Islet precursor cell (in vitro differentiated cells): ENCODE measurements at regions not wholly inside any gene's neighbourhood (a gene's known extent, or its start where the extent isn't known, plus 50 kb on each side); places are given as distances from the start of the nearest gene placed in this dataset.

Experiments used
- DNase-seq: peaks from one replicate; pipeline ENCODE4 v3.0.0-alpha.2; 2018

DNA sequence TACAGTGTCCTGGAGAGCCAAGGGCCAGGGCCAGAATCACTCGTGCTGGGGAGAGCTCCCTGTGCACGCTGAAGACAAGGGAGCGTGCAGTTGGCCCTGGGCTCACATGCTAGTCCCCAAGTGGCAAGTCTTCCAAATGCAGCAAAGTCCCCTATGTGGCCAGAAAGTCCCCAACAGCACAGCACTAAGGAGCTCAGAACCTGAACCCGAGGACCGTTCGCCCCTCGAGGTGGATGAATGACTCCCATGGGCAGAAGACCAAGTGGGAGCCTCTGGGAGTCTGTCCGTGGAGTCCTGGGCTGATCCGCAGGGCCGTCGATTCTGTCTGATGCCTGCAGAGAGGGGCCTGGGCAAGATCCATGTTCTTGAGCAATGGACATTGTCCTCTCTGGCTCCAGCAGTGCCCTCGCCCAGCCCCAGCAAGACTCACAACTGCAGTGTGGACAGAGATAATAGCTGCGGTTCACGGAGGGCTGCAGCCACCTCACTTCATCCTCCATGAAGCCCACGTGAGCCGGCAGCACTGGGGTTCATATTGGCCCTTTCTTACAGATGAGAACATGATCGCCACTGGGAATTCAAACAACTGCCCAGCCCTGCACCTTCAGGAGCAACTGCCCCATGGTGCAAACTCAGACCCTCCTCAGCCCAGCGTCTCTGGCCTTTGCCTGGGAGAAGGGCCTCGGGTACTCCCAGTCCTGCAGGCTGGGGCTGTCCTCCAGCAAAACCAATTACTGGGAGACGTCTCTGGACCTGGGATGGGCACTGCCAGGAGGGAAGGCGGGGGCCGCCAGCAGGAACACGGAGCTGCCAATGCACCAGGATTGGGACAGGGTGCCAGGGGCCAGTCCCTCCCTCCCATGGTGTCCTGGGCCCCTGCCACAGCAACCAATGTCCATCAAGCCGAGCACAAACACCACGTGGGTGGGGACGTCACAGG, 243.7 kb downstream of the NPHP4 start:
- no peak for DNase-seq

DNA sequence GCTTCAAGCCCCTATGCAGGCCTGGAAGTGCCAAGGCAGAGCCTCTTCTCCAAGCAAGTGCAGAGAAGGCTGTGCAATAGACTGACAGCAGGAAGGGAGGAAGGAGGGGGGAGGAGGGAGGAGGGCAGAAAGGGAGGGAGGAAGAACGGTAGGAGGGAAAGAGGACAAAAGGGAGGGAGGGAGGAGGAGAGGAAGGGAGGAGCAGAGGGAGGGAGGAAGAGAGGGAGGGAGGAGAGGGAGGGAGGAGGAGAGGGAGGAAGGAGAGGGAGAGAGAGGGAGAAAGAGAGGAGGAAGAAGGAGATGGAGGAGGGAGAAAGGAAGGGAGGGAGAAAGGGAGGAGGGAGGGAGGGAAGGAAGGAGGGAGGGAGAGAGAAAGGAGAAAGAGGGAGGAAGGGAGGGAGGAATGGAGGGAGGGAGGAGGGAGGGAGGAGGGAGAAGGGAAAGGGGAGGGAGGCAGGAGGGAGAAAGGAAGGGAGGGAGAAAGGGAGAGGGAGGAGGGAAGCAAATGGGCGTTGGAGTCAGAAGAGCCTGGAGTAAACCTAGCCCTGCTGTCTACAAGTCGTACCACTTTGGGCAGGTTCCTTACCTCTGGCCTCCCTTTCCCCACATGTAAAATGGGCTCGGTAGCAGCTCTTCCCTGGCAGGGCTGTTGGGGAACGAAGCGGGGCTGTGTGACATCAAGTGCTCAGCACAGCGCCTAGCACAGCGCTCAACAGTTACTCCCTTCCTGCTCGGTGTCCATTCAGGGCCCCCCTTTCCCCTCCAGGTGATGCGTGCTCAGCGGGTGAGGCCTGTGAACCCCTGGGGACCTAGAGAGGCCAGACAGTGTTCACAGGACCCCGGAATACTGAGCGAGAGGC, 244.6 kb downstream of the NPHP4 start:
- DNase-seq, result no peak

DNA sequence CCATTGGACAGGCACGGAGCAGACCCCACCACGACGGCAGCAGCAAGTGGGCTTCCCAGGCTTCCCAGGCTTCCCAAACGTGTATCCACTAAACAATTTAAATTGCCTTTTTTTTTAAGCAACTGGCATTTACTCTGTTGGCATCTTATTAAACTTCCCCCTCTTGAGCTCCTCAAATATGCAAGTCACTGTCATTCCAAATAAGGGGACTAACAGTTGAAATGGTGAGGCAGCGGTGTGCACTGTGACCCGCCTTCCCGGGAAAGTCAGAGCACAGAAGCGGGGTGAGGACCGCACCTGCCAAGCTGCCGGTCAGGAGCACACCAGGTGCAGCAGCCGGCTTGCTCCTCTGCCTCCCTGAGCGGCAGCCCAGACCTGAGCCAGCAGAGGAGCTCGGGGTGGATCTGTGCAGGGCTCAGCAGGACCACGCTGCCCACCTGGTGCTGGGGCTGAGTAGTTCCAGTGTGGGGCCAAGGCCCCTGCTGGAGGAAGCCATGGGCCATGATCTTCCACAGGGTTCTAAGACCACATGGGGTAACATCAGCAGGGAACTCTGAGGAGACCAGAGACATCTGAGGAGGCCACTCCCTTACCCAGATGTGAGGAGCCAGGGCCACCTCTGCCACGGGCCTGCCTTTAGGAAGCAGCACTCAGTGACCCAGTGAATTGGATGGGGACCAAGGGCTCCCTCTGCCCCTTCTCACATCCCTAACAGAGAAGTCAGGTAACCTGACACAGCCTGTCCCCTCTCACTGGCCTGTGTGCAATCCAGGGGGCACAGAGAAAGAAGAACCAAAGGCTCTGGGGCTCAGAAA, 245.4 kb downstream of the NPHP4 start:
- DNase-seq, result no peak

DNA sequence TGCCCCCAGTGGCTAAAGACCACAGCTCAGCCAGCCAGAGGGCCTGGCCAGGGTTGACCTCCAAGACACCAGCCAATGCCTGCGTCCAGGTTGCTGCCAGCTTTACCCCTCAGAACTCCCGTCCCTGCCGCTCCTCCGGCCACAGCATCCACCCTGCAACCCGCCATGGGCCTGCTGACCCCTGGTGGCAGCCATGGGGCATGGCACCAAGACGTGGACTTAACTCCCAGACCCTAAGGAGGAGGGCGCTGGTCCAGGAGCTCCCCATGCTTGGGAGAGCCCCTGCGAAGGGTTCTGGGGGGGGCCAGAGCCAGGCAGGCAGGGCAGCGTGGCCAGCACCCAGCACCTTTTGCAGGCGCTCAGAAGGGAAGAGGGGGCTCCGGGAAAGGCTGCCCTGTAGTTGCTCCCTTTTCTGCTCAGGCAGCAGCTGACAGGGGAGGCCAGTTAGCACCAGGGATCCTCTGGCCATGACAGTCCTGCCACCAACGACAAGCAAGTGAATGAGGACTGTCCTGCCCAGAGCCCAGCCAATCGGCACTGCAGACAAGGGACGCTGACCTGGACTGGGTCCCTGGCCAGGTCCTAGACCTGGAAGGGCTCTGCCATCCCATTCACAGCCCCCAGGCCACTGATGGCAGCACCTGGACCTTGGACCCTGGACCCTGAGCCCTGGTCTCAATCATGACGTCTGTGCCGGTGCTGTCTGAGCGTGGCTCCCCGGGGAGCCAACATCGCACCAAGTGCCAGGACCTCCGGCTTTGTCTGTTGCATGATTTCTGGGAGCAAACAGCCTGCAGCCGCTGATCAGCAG, 246.2 kb downstream of the NPHP4 start:
- DNase-seq, result peak; percentile 92

DNA sequence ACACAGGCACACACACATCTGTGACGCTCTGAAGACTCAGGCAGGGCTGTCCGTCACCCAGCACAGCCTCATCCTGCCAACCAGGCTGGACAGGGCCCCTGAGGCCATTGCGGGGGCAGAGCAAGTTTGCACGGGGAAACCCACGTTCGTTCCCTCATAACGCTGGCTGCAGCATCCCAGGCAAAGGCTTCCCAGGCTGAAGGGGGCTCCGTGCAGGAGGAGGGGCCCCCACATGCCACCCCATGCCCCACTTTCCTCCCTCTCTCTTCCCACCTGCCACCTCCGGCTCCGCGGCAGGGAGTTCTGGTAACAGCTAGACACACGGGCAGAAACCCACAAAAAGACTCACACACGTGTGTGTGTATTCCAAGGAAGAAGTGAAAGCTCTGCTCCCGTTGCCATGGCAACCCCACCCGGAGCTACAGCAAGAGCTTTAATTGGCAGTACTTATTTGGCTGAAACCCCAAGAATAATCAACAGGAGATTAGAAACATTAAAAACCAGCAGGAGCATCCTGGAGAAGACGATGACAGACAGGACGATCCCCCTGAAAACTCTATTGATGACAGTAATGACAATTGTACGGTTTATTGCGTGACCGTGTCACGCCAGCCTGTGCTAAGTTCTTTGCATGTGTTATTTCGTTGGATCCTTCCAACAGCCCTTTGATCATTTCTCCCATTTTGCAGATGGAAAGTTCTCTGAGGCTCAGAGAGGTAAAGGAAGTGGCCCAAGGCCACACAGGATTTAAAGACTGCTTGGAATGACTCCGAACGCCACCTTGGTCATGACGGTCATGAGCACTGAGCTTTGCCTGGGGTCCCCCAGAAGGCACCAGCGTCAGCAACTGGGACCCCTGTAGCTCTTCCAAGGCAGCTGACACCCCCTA, 247.1 kb downstream of the NPHP4 start:
- DNase-seq, result no peak

DNA sequence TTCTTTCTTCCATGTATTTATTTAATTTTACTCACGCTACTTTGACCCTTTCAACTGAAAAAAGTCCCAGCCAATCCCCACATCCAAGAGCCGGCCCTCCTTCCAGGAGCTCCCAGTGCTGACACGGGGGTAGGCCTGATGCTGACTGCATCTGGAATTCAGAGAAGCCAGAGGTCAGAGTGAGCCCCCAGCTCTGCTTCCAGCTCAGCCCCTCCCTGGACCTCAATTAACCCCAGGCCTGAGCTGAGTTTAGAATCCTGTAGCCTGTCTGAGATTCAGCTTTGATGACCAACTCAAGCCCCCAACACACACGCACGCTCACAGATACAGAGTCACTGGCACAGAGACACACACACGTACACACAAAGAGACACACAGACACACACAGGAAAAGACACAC, 247.9 kb downstream of the NPHP4 start:
- DNase-seq, result no peak

DNA sequence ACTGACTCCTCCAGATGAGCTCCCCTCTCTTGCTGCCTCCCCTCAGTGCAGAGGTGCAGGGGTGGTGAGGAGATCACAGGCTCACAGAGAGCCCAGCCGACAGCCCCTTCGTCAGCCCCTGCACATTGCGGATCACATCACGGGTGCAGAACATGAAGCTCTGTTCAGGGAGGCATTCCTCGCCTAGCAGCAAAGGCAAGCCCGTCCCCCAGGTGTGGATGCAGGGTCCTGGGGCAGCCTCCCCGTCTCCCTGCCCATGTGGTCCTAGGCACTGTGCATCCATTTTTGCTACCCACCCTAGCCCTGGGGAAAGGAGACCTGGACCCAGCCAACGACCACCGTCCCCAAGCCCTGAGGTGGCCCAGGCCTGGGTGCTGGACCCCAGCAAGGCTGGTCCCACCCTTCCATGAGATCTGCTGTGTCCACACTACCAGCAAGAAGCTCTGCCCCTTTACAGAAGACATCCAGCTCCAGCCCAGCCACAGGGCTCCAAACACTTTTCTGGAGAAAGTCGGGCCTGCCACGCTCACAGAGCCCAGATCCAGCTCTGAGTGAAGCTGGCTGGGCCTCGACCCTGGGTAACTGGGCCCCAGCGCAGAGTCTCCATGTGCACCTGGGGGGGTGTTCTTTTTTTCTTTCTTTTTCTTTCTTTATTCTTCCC, 248.7 kb downstream of the NPHP4 start:
- DNase-seq, result no peak

DNA sequence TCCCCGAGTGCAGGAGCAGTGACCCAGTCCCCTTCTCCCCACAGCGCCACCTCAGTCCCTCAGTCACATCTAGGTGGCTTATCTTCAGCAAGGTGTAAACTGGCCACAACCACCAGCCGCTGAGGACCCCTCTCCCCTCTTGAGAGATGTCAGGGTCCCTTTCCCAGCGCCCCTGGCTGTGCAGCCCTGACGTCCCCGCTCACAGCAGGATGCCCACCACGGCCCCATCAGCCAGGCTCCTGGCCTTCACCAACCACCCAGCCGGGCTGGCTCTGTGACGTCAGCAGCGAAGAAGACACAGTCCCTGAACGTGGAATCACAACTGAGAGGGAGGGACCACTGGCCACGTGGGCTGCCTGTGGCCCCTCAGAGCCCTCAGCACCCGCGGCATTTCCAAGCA, 249.4 kb downstream of the NPHP4 start:
- no peak for DNase-seq

DNA sequence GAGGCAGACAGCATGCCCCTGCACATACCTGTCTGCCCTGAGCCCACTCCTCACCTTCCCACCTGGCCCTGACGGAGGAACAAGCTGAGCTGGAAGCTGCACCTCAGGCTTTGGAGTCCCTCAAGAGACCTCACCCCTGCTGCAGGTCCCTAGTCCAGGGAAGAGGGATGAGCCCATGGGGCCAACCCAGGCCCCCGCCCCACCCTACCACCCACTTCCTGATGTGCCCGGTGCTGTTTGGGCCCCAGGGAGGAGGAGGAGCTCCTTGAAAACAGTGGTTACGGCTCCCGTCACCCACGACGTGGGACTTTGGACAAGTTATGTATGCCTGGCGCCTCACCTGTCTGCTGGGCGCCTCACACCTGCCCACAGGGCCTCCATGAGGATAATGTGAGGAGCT, 250.2 kb downstream of the NPHP4 start:
- DNase-seq, result no peak

DNA sequence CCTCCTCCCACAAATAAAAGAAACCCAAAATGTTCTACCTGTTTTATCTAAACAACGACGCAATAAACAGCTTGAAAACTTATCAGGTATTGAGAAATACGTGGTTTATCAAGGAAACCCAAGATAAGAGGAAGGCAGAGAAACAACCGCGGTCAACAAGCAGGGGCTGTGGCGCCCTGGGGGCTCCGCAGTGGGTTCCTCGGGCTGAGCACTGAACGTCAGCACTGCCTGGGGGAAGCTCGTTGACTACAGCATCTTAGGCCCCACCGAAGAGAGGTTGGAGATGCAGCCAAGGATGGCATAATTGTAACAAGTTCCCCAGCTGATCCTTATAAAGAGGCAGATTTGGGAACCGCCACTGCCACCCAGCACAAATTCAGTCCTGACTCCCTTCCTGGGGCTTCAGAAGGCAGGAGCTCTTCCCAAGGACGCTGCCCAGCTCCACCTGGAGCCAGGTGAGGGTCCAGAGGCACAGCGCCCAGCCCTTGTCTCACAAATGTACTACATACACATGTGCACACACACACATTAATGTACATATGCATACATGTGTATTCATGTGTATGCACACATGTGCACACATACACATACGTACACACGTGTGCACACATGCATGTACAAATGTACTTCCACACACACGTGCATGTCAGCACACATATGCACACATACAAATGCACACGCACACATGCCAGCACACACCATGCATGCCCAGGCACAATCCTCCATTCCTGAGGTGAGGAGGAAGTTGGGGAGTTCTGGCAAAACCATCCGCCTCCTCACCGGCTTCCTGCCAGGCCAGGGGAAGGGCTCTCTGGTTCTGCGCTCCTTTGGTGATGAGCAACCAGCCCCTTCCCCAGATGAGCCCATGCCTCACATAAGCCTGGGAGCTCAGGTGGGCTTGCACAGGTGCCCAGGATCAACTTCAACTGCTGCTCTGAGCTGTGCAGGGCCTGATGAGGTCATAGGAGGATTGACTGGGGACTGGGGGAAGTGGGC, 251.1 kb downstream of the NPHP4 start:
- DNase-seq, result no peak

DNA sequence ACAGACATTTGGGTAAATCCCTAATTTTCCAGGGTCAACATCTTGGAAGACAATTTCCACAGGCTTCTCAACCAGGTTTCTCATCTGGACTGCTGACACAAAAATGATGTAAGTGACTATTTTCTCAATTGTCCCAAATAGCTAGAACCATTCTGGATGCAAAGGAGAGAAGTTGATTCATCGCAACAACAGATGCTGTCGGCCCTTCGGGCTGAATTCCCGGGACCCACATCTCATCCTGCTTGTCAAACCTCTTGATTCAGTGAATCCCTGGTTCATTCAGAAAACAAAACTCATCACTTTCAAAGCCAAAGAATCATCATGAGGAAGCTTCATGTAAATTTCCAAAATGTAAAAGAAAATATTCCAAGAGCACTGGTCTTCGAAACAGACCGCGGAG, 251.8 kb downstream of the NPHP4 start:
- DNase-seq, result no peak

DNA sequence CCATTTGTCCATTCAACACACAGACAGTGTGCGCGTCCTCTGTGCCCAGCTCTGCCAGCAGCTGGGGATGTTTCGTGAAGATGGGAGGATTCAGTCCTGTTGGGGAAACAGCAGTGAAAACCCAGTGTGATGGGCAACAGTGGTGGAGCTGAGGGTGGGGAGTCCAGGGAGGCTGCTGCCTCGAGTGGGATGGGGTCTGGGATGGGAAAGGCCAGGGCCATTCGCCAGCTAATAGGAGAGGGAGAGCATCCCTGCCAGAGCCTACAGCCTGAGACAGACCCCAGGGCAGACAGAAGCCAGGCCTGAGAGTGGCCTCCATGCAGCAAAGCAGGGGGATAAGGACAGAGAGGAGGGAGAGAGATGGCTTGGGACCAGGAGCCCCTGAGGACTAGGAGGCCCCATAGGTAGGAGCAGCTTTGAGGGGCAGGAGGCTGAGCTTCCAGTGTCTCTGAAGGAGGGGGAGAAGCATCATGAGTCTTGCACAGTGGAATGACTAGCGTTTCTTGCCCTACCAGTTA, 252.6 kb downstream of the NPHP4 start:
- DNase-seq, result no peak

DNA sequence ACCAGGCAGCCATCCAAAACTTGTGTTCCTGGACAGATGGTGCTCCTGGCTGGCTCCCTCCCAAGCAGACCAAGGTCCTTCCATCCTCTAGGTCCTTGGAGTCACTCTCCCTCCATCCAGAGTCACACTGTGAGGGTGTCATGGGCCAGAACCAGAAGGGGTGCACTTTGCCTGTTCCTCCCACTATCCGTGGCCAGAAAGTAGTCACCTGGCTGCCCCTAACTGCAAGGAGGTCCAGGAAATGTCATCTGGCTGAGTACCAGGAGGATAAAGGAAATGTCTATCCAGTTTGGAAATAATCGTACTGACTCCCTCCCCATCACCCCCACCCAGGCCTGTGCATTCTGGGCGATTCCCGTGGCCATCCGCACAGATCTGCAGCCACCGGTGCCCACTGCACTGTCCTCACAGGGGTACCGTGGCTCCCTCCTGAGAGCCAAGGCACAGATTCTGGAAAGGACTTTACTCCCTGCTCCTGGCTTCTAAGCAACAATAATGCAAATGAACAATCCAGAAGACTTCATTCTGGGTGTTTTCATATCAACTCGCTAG, 253.2 kb downstream of the NPHP4 start:
- no peak for DNase-seq

DNA sequence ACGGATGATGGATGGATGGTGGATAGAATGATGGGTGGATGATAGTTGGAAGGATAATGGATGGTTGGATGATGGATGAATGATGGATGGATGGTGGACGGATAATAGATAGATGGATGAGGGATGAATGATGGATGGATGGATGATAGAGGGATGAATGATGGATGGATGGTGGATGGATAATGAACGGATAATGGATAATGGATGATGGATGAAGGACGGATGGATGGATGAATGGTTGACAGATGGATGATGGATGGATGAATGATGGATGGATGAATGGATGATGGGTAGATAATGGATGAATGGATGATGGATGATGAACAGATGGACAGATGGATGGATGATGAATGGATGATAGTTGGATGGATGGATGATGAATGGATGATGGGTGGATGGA, 255.1 kb downstream of the NPHP4 start:
- no peak for DNase-seq

DNA sequence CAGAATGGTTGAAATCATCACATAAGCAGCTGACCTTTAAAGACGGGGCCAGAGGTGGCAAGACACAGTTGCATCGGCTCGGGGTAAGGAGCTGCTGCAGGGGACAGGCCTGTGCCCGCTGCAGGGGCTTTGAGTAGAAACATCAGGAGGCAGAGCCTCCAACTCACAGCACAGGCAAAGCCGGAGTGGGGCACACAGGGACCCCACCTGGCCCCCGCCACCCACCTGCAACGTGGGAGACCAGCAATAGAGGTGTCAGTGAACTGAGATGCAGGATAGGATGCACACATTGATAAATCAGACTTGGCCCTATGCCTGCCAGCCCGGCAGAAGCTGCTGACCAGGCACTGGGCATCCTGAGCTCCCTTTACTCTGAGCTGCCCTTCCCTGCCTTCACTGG, 257.2 kb downstream of the NPHP4 start:
- DNase-seq, result no peak

DNA sequence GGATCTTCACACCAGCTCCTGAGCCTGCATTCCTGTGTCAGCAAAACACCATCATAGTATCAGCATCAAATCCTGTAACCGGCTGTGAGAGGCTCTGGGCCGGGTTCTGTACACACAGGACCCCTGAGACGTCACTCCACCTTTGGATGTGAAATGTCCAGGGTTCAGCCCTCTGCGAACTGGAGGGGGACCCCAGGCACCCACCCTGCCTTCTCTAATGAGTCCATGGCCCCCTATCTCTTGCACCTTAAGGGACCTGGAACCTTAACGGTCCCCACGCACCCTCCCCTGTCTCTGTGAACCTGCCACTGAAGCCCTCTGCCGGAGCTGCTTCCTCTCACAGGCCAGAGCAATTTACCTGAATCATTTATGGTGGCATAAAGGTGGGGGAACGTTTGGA, 257.8 kb downstream of the NPHP4 start:
- DNase-seq, result no peak

DNA sequence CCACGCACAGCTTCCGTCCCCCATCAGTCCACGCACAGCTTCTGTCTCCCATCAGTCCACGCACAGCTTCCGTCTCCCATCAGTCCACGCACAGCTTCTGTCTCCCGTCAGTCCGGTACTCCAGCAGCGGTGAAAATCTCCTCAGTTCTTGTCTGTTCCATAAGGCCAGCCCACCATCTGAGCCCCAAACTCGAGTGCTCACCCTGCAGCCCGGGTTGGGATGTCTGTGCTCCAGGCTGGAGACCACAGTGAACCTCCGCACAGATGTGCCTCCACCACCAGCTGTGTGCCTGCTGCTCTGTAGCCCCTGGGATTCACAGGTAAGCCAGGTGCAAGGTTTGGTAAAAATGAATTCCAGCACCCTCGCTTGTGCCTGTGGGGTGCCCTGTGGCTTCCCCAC, 258.6 kb downstream of the NPHP4 start:
- DNase-seq, result no peak

DNA sequence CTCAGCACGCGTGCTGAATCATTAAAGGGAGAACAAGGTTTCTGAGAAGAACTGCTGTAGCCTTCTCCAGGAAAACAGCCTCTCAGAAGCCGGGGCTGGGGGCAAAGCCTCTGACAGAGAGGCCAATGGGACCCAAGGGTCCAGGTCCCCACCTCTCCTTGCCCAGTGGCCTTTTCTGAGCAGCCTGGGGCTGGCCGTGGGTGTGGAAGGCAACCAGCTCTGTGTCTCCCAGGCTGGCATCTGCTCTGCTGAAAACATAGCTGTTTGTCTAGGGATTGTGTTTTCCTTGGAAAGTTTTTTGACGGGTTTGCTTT, 261.2 kb downstream of the NPHP4 start:
- DNase-seq, result no peak
